OCI-LY3 (cell line): ENCODE measurements at regions not wholly inside any gene's neighbourhood (a gene's known extent, or its start where the extent isn't known, plus 50 kb on each side); places are given as distances from the start of the nearest gene placed in this dataset.

Experiments used
- H2AFZ ChIP-seq: fragments of 200-600, 300-600 bp; shearing (Covaris generic); 2 replicates; pipeline ENCODE4 v1.6.0; 2014; ENCODE audit warnings: antibody characterized with exemption, low read depth, low read length
- H3K27ac ChIP-seq: fragments of 200-600, 300-600 bp; sonication (generic); 2 replicates; pipeline ENCODE4 v1.5.1; 2014; ENCODE audit warnings: mild to moderate bottlenecking, low read length, moderate library complexity, mixed read lengths
- H3K27me3 ChIP-seq: fragments of 200-600, 300-600 bp; sonication (generic); 2 replicates; pipeline ENCODE4 v1.6.1; 2014; ENCODE audit warnings: low read depth, low read length, mixed read lengths
- H3K36me3 ChIP-seq: fragments of 200-600, 300-600 bp; sonication (generic); replicated peaks from 2 replicates; pipeline ENCODE3; 2014; ENCODE audit warnings: low read depth, low read length, mixed read lengths
- H3K4me1 ChIP-seq: fragments of 300-600, 200-600 bp; sonication (generic); 2 replicates; pipeline ENCODE4 v1.6.1; 2014; ENCODE audit warnings: low read length, mixed read lengths
- H3K4me2 ChIP-seq: fragments of 200-600, 300-600 bp; sonication (generic); 2 replicates; pipeline ENCODE4 v1.6.1; 2014; ENCODE audit warnings: low read length, mixed read lengths
- H3K4me3 ChIP-seq: fragments of 300-600, 200-600 bp; sonication (generic); 2 replicates; pipeline ENCODE4 v1.5.1; 2014; ENCODE audit warnings: antibody characterized with exemption, mild to moderate bottlenecking, low read length, moderate library complexity
- H3K79me2 ChIP-seq: fragments of 300-600, 200-600 bp; shearing (Covaris generic); 2 replicates; pipeline ENCODE4 v1.6.1; 2014; ENCODE audit warnings: mild to moderate bottlenecking, low read length, mixed read lengths
- H3K9ac ChIP-seq: fragments of 300-600, 200-600 bp; shearing (Covaris generic); 2 replicates; pipeline ENCODE4 v1.6.0; 2014; ENCODE audit warnings: mild to moderate bottlenecking, low read length, moderate library complexity
- H3K9me3 ChIP-seq: fragments of 200-600, 300-600 bp; shearing (Covaris generic); 2 replicates; pipeline ENCODE4 v1.6.1; 2014; ENCODE audit warnings: low read length, mixed read lengths; ENCODE audit not compliant: insufficient read depth
- H4K20me1 ChIP-seq: fragments of 200-600, 300-600 bp; sonication (generic); 2 replicates; pipeline ENCODE4 v1.6.1; 2016; ENCODE audit warnings: low read length, mixed read lengths; ENCODE audit not compliant: insufficient read depth
- CTCF ChIP-seq: fragments of 200-600, 300-600 bp; sonication (generic); IDR thresholded peaks from 2 replicates; pipeline ENCODE4 v1.5.1; 2014; ENCODE audit warnings: antibody characterized with exemption, low read length, low read depth
- EZH2phosphoT487 ChIP-seq: fragments of 200-600 bp; shearing (Covaris generic); IDR thresholded peaks from 2 replicates; pipeline ENCODE4 v1.6.1; 2018; ENCODE audit warnings: antibody characterized with exemption, mixed run types, low read depth

- Histone ChIP-seq H4K20me1 (no peaks in the 10 kb centered on the region), H3K9me3 (no peaks in the 10 kb centered on the region), H3K36me3 (no peaks in the 10 kb centered on the region), H3K27me3 (no peaks in the 10 kb centered on the region), H3K4me2 (no peak overlapping the region), H3K79me2 (no peaks in the 10 kb centered on the region), H3K4me1 (no peaks in the 10 kb centered on the region), H2AFZ (no peak overlapping the region), H3K27ac (no peak overlapping the region), H3K4me3 (no peak overlapping the region), H3K9ac (no peak overlapping the region)
- TF ChIP-seq EZH2phosphoT487 (no peak), CTCF (no peak)
Measured at GRCh38 chr13:82654143-82654542, 1228.1 kb downstream of the SLITRK1 start.

- TF ChIP-seq EZH2phosphoT487 (no peak), CTCF (no peak)
- Histone ChIP-seq H3K4me1 (no peaks in the 10 kb centered on the region), H3K9ac (no peak overlapping the region), H3K79me2 (no peaks in the 10 kb centered on the region), H4K20me1 (no peaks in the 10 kb centered on the region), H3K4me3 (no peak overlapping the region), H3K4me2 (no peak overlapping the region), H3K27me3 (no peaks in the 10 kb centered on the region), H3K36me3 (no peaks in the 10 kb centered on the region), H3K27ac (no peak overlapping the region), H3K9me3 (no peaks in the 10 kb centered on the region), H2AFZ (no peak overlapping the region)
Measured at GRCh38 chr13:82647540-82647939, 1234.7 kb downstream of the SLITRK1 start.

- Histone ChIP-seq H3K79me2 (no peaks in the 10 kb centered on the region), H4K20me1 (no peaks in the 10 kb centered on the region), H3K4me3 (no peak overlapping the region), H3K9ac (no peak overlapping the region), H3K27ac (no peak overlapping the region), H3K4me2 (no peak overlapping the region), H2AFZ (no peak overlapping the region), H3K4me1 (no peaks in the 10 kb centered on the region), H3K27me3 (no peaks in the 10 kb centered on the region), H3K36me3 (no peaks in the 10 kb centered on the region), H3K9me3 (no peaks in the 10 kb centered on the region)
- TF ChIP-seq CTCF (no peak), EZH2phosphoT487 (no peak)
Measured at GRCh38 chr13:82636119-82636518, 1246.2 kb downstream of the SLITRK1 start.

GRCh38 chr13:82634946-82635345 lies 1247.3 kb downstream of the SLITRK1 start:
- Histone ChIP-seq H4K20me1 (no peaks in the 10 kb centered on the region), H3K4me2 (no peak overlapping the region), H3K79me2 (no peaks in the 10 kb centered on the region), H3K27ac (no peak overlapping the region), H3K9me3 (no peaks in the 10 kb centered on the region), H3K36me3 (no peaks in the 10 kb centered on the region), H3K27me3 (no peaks in the 10 kb centered on the region), H3K4me3 (no peak overlapping the region), H3K9ac (no peak overlapping the region), H2AFZ (no peak overlapping the region), H3K4me1 (no peaks in the 10 kb centered on the region)
- TF ChIP-seq CTCF: no peak
- TF ChIP-seq EZH2phosphoT487: no peak
